Breast epithelium (tissue), 3 donors: ENCODE measurements at regions not wholly inside any gene's neighbourhood (a gene's known extent, or its start where the extent isn't known, plus 50 kb on each side); places are given as distances from the start of the nearest gene placed in this dataset.

Source experiments
- CTCF ChIP-seq, 3 donors: fragments of 450-650 bp; IDR thresholded peaks; one replicate each; pipeline ENCODE4 v1.5.1; 2016 to 2017; ENCODE audit warnings: antibody characterized with exemption in 3 of 3, mild to moderate bottlenecking in 3 of 3, moderate library complexity in 3 of 3
- POLR2AphosphoS5 ChIP-seq, 3 donors: sonication (generic); formaldehyde crosslinking; IDR thresholded peaks; one replicate each; pipeline ENCODE4 v1.6.1; 2017; ENCODE audit warnings: antibody characterized with exemption in 3 of 3

GRCh38 chr16:80454802-80455201 lies 86.0 kb upstream of the DYNLRB2 start:
- no peak for TF ChIP-seq POLR2AphosphoS5 (IDR thresholded peaks at IDR 0.05)
- TF ChIP-seq CTCF (IDR thresholded peaks at IDR 0.05): no peak
